ENCODE measurements at regions not wholly inside any gene's neighbourhood (a gene's known extent, or its start where the extent isn't known, plus 50 kb on each side); places are given as distances from the start of the nearest gene placed in this dataset.
A peak's percentile ranks its signal among the peaks of the same experiment; 100 is the strongest.

DNA sequence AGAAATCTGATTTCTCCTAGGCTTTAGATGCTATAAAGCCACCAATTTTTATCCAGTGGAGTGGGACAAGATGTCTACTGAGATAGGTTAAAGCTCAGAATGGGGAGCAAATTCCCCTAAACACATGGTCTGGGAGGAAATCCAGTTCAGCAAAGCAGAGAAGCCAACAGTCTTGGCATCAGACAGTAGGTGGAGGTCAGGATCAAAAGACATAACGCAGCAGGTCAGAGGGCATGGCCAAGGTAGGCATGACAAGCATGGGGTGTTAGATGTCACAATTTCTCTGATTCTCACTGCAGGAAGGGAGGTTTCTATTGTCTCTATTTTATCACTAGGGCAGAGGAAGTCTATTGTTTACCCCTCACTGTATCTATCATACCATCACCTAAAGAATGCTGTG, 288.2 kb downstream of the ACTL7B start:
- TF ChIP-seq CTCF (IDR thresholded peaks at IDR 0.05; ENCODE audit: unreplicated experiment): no peak
- H3K4me3 Mint-ChIP-seq (ENCODE audit: low read depth): no peak overlapping the region
- H3K27ac Mint-ChIP-seq: no peak overlapping the region
- H3K4me1 Mint-ChIP-seq (ENCODE audit: low read depth): no peaks in the 10 kb centered on the region
- no peak for DNase-seq (ENCODE audit: low spot score, unreplicated experiment)
- peaks cover 79% of the 10 kb centered on the region for H3K27me3 Mint-ChIP-seq
- no peaks in the 10 kb centered on the region for H3K36me3 Mint-ChIP-seq (ENCODE audit: insufficient read depth)
- no peaks in the 10 kb centered on the region for H3K9me3 Mint-ChIP-seq (ENCODE audit: low read depth)

GRCh38 chr9:108565651-108566378, 290.0 kb downstream of the ACTL7B start:
- no peaks in the 10 kb centered on the region for H3K9me3 Mint-ChIP-seq (ENCODE audit: low read depth)
- H3K36me3 Mint-ChIP-seq (ENCODE audit: insufficient read depth): no peaks in the 10 kb centered on the region
- TF ChIP-seq CTCF (IDR thresholded peaks at IDR 0.05; ENCODE audit: unreplicated experiment): peak; percentile 92
- H3K4me3 Mint-ChIP-seq (ENCODE audit: low read depth): no peak overlapping the region
- peaks cover 82% of the 10 kb centered on the region for H3K27me3 Mint-ChIP-seq
- H3K4me1 Mint-ChIP-seq (ENCODE audit: low read depth): no peaks in the 10 kb centered on the region
- H3K27ac Mint-ChIP-seq: no peak overlapping the region
- peak; percentile 34 for DNase-seq (ENCODE audit: low spot score, unreplicated experiment)

GRCh38 chr9:108562176-108562575, 293.6 kb downstream of the ACTL7B start:
- Mint-ChIP-seq H3K27ac (no peak overlapping the region), H3K4me3 (ENCODE audit: low read depth) (no peak overlapping the region), H3K9me3 (ENCODE audit: low read depth) (no peaks in the 10 kb centered on the region), H3K4me1 (ENCODE audit: low read depth) (no peaks in the 10 kb centered on the region), H3K36me3 (ENCODE audit: insufficient read depth) (no peaks in the 10 kb centered on the region), H3K27me3 (peaks cover 78% of the 10 kb centered on the region)
- DNase-seq (ENCODE audit: low spot score, unreplicated experiment): no peak
- TF ChIP-seq CTCF (IDR thresholded peaks at IDR 0.05; ENCODE audit: unreplicated experiment): no peak

GRCh38 chr9:108559432-108559831, 296.4 kb downstream of the ACTL7B start:
- DNase-seq (ENCODE audit: low spot score, unreplicated experiment): no peak
- Mint-ChIP-seq H3K36me3 (ENCODE audit: insufficient read depth) (no peaks in the 10 kb centered on the region), H3K27ac (no peak overlapping the region)

DNA sequence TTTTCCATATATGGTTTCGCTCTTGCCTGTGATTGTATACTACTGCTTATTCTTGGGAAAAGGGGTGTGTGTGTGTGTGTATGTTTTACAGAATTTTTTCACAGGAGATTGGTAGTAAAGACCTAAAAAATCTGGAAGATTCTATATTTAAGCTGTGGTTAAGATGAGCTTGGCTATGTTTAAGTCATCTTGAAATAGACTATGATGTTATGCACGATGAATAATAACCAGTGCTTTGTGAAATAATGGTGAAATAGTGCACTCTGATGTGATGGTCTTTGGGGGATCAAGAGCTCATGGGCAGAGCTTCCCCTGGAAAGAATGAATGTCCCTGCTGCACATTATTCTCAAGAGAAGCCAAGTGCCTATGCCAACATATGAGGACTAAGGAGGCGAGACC, 301.0 kb downstream of the ACTL7B start:
- H3K27ac Mint-ChIP-seq: no peak overlapping the region
- no peaks in the 10 kb centered on the region for H3K9me3 Mint-ChIP-seq (ENCODE audit: low read depth)
- no peak for TF ChIP-seq CTCF (IDR thresholded peaks at IDR 0.05; ENCODE audit: unreplicated experiment)
- H3K4me1 Mint-ChIP-seq (ENCODE audit: low read depth): peaks cover 2% of the 10 kb centered on the region
- no peak overlapping the region for H3K4me3 Mint-ChIP-seq (ENCODE audit: low read depth)
- DNase-seq (ENCODE audit: low spot score, unreplicated experiment): no peak
- peaks cover 78% of the 10 kb centered on the region for H3K27me3 Mint-ChIP-seq
- no peaks in the 10 kb centered on the region for H3K36me3 Mint-ChIP-seq (ENCODE audit: insufficient read depth)

More at GRCh38 chr9:108559432-108559831, 296.4 kb downstream of the ACTL7B start:
- Mint-ChIP-seq H3K4me3 (ENCODE audit: low read depth) (no peak overlapping the region), H3K27me3 (peaks cover 81% of the 10 kb centered on the region), H3K9me3 (ENCODE audit: low read depth) (no peaks in the 10 kb centered on the region), H3K4me1 (ENCODE audit: low read depth) (no peaks in the 10 kb centered on the region)
- TF ChIP-seq CTCF (IDR thresholded peaks at IDR 0.05; ENCODE audit: unreplicated experiment): no peak
